CD4-positive, alpha-beta T cell (primary cell): ENCODE measurements at regions not wholly inside any gene's neighbourhood (a gene's known extent, or its start where the extent isn't known, plus 50 kb on each side); places are given as distances from the start of the nearest gene placed in this dataset.

Experiments
- ATAC-seq: fragments of 200-7000 bp; cut with Tn5 transposase; one replicate; pipeline ENCODE4 v1.10.0; 2022; ENCODE audit warnings: mild to moderate bottlenecking; ENCODE audit not compliant: poor library complexity
- CTCF ChIA-PET: fragments of 350-600 bp; sonication (Branson Sonifier 250); formaldehyde crosslinking; loops from one replicate; lab custom pipeline; 2021; ENCODE audit warnings: antibody characterized with exemption, inconsistent platforms; lab: Charles Lee
- POLR2A ChIA-PET: fragments of 350-600 bp; sonication (Branson Sonifier 250); formaldehyde crosslinking; loops from one replicate; lab custom pipeline; 2021; ENCODE audit warnings: antibody characterized with exemption, inconsistent platforms; lab: Charles Lee
- DNase-seq, 14 experiments: peaks; one replicate each; pipeline ENCODE4 v3.0.0-alpha.2; 2013 to 2020; ENCODE audit warnings: mixed read lengths in 2 of 14
- H3K27ac ChIP-seq, 2 donors: one replicate each; pipeline versions ENCODE4 v1.5.1 to v1.7.0; 2013; ENCODE audit warnings: low read length in 2 of 2, low read depth in 1 of 2, mild to moderate bottlenecking in 1 of 2
- H3K27me3 ChIP-seq, 2 experiments: 1 replicate in 1 of 2; 2 replicates in 1 of 2; pipeline versions ENCODE4 v1.6.1 to v1.7.0; 2013; ENCODE audit warnings: low read length in 2 of 2, control low read depth in 1 of 2, mild to moderate bottlenecking in 1 of 2, moderate library complexity in 1 of 2; ENCODE audit not compliant: insufficient read depth in 2 of 2, control insufficient read depth in 1 of 2
- H3K36me3 ChIP-seq: one replicate; pipeline ENCODE4 v1.6.1; 2013; ENCODE audit warnings: low read length, control low read depth; ENCODE audit not compliant: insufficient read depth
- H3K4me1 ChIP-seq: one replicate; pipeline ENCODE4 v1.6.1; 2013; ENCODE audit warnings: low read length, control low read depth; ENCODE audit not compliant: insufficient read depth
- H3K4me3 ChIP-seq: one replicate; pipeline ENCODE4 v1.5.1; 2013; ENCODE audit warnings: mild to moderate bottlenecking, low read length, moderate library complexity
- H3K9me3 ChIP-seq, 2 experiments: 1 replicate in 1 of 2; 2 replicates in 1 of 2; pipeline versions ENCODE4 v1.6.1 to v1.7.0; 2013; ENCODE audit warnings: low read length in 2 of 2, mild to moderate bottlenecking in 2 of 2, control low read depth in 1 of 2, moderate library complexity in 1 of 2; ENCODE audit not compliant: control insufficient read depth in 1 of 2, insufficient read depth in 1 of 2
- H3K27ac Mint-ChIP-seq: one replicate; pipeline ENCODE4 v1.8.0; 2020; ENCODE audit warnings: mixed read lengths
- H3K27me3 Mint-ChIP-seq: one replicate; pipeline ENCODE4 v1.8.0; 2021; ENCODE audit warnings: mixed read lengths
- H3K36me3 Mint-ChIP-seq: one replicate; pipeline ENCODE4 v1.8.0; 2021; ENCODE audit warnings: low read depth, mixed read lengths
- H3K4me1 Mint-ChIP-seq: one replicate; pipeline ENCODE4 v1.8.0; 2021; ENCODE audit warnings: low read depth, mixed read lengths
- H3K4me3 Mint-ChIP-seq: one replicate; pipeline ENCODE4 v1.8.0; 2020; ENCODE audit warnings: mild to moderate bottlenecking, mixed read lengths
- H3K9me3 Mint-ChIP-seq: one replicate; pipeline ENCODE4 v1.8.0; 2020; ENCODE audit warnings: mixed read lengths
- intact Hi-C, 2 experiments: fragments of 100-400 bp; cut with DNase I in 1 of 2; cut with micrococcal nuclease in 1 of 2; formaldehyde crosslinking; loops; one replicate each; pipeline versions ENCODE4 v1.15.1 to v1.9.0; 2023 to 2025; cut with DNase I, micrococcal nuclease
- TF ChIP-seq, protein P1 (sequence below): fragments of 200-600 bp; IDR thresholded peaks from one replicate; pipeline ENCODE4 v1.8.0; 2022; ENCODE audit warnings: antibody characterized with exemption, mild to moderate bottlenecking

GRCh38 chr10:33040436-33040835 lies 82.4 kb upstream of the ITGB1 start:
- no peak for ATAC-seq
- no peaks in the 10 kb centered on the region for H3K27me3 ChIP-seq

GRCh38 chr10:33039181-33039580 lies 81.2 kb upstream of the ITGB1 start:
- H3K4me1 Mint-ChIP-seq, result peaks cover 5% of the 10 kb centered on the region
- no peaks in the 10 kb centered on the region for H3K27me3 ChIP-seq
- H3K27me3 Mint-ChIP-seq, result no peaks in the 10 kb centered on the region
- H3K4me3 ChIP-seq, result no peak overlapping the region
- H3K27ac ChIP-seq, result no peak overlapping the region
- ATAC-seq, result no peak
- TF ChIP-seq, protein P1, sequence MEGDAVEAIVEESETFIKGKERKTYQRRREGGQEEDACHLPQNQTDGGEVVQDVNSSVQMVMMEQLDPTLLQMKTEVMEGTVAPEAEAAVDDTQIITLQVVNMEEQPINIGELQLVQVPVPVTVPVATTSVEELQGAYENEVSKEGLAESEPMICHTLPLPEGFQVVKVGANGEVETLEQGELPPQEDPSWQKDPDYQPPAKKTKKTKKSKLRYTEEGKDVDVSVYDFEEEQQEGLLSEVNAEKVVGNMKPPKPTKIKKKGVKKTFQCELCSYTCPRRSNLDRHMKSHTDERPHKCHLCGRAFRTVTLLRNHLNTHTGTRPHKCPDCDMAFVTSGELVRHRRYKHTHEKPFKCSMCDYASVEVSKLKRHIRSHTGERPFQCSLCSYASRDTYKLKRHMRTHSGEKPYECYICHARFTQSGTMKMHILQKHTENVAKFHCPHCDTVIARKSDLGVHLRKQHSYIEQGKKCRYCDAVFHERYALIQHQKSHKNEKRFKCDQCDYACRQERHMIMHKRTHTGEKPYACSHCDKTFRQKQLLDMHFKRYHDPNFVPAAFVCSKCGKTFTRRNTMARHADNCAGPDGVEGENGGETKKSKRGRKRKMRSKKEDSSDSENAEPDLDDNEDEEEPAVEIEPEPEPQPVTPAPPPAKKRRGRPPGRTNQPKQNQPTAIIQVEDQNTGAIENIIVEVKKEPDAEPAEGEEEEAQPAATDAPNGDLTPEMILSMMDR, result no peak
- H3K27ac Mint-ChIP-seq, result no peak overlapping the region
- peaks cover 8% of the 10 kb centered on the region for H3K4me1 ChIP-seq
- H3K4me3 Mint-ChIP-seq, result no peak overlapping the region
- CTCF ChIA-PET, result interaction anchor here (0.9 to 1.7 kb wide), 2 partner anchors 30 to 116 kb away, joined by 3 to 4 read pairs; no protein-coding TSS in a partner anchor
- H3K36me3 ChIP-seq, result no peaks in the 10 kb centered on the region
- no peaks in the 10 kb centered on the region for H3K9me3 Mint-ChIP-seq
- DNase-seq, result no peak
- intact Hi-C loops, result no loop called here
- POLR2A ChIA-PET, result no interaction called here
- H3K36me3 Mint-ChIP-seq, result no peaks in the 10 kb centered on the region
- peaks cover 0 to 11% of the 10 kb centered on the region in 2 experiments for H3K9me3 ChIP-seq

More at GRCh38 chr10:33040436-33040835, 82.4 kb upstream of the ITGB1 start:
- Mint-ChIP-seq H3K27ac (no peak overlapping the region), H3K36me3 (no peaks in the 10 kb centered on the region), H3K9me3 (no peaks in the 10 kb centered on the region), H3K4me1 (peaks cover 5% of the 10 kb centered on the region), H3K27me3 (no peaks in the 10 kb centered on the region), H3K4me3 (no peak overlapping the region)
- no peak for DNase-seq
- Histone ChIP-seq H3K9me3 (peaks cover 0 to 11% of the 10 kb centered on the region in 2 experiments), H3K4me1 (peaks cover 8% of the 10 kb centered on the region), H3K36me3 (no peaks in the 10 kb centered on the region), H3K27ac (no peak overlapping the region), H3K4me3 (no peak overlapping the region)
- ChIA-PET CTCF (interaction anchor here (1.7 kb wide), 1 partner anchor 115 kb away, joined by 4 read pairs; no protein-coding TSS in a partner anchor), POLR2A (no interaction called here)
- TF ChIP-seq, protein P1, result no peak
- intact Hi-C loops, result no loop called here

GRCh38 chr10:33038672-33039071 lies 80.6 kb upstream of the ITGB1 start:
- Histone ChIP-seq H3K4me1 (peaks cover 8% of the 10 kb centered on the region), H3K4me3 (no peak overlapping the region), H3K27ac (no peak overlapping the region), H3K9me3 (peaks cover 0 to 11% of the 10 kb centered on the region in 2 experiments), H3K36me3 (no peaks in the 10 kb centered on the region), H3K27me3 (no peaks in the 10 kb centered on the region)
- ATAC-seq (no peak), DNase-seq (no peak)
- ChIA-PET POLR2A (no interaction called here), CTCF (interaction anchor here (0.9 to 1.7 kb wide), 2 partner anchors 30 to 117 kb away, joined by 3 to 4 read pairs; no protein-coding TSS in a partner anchor)
- Mint-ChIP-seq H3K27ac (no peak overlapping the region), H3K4me3 (no peak overlapping the region), H3K27me3 (no peaks in the 10 kb centered on the region), H3K4me1 (peaks cover 5% of the 10 kb centered on the region), H3K9me3 (no peaks in the 10 kb centered on the region), H3K36me3 (no peaks in the 10 kb centered on the region)
- TF ChIP-seq, protein P1, result no peak
- intact Hi-C loops, result no loop called here
